ENCODE measurements at regions not wholly inside any gene's neighbourhood (a gene's known extent, or its start where the extent isn't known, plus 50 kb on each side); places are given as distances from the start of the nearest gene placed in this dataset.

GRCh38 chr2:128450211-128451024 lies 131.8 kb upstream of the HS6ST1 start:
- Histone ChIP-seq H3K4me2 (ENCODE audit: low read depth, low read length) (no peak overlapping the region), H3K4me1 (ENCODE audit: insufficient read depth, low read length) (no peaks in the 10 kb centered on the region), H3K27ac (ENCODE audit: extremely low read length, insufficient read depth, low read length) (no peak overlapping the region), H4K20me1 (ENCODE audit: insufficient read depth, low read length) (no peaks in the 10 kb centered on the region), H2AFZ (ENCODE audit: low read length) (no peak overlapping the region), H3K9ac (ENCODE audit: insufficient read depth, low read depth, low read length) (no peak overlapping the region), H3K4me3 (replicated peaks in 1 of 3; ENCODE audit: insufficient read depth in 1 of 3, low read depth in 2 of 3, low read length in 3 of 3) (no peak overlapping the region), H3K27me3 (ENCODE audit: control insufficient read depth in 1 of 2, insufficient read depth in 2 of 2, low read length in 2 of 2) (peaks cover 2 to 7% of the 10 kb centered on the region in 2 experiments; a peak in 2 of 5 replicates), H3K36me3 (replicated peaks in 1 of 2; ENCODE audit: control insufficient read depth in 1 of 2, insufficient read depth in 2 of 2, low read length in 2 of 2) (no peaks in the 10 kb centered on the region), H3K79me2 (ENCODE audit: insufficient read depth, low read length) (no peaks in the 10 kb centered on the region), H3K9me3 (ENCODE audit: low read length) (no peaks in the 10 kb centered on the region)
- ATAC-seq: no peak
- no peak for DNase-seq (ENCODE audit: low spot score)
- intact Hi-C loops (cut with micrococcal nuclease; ENCODE audit: unreplicated experiment) (no loop called here), in situ Hi-C loops (cut with HindIII; ENCODE audit: extremely low pct_ligation_motif_present, low pct_unique_long_range_greater_than_20kb) (no loop called here)
- no peak for FAIRE-seq
- POLR2A ChIA-PET: no interaction called here
- no peak for TF ChIP-seq AKNA (CRISPR knock-in tag; IDR thresholded peaks at IDR 0.05; ENCODE audit: borderline replicate concordance)
- peak; percentile 5 for TF ChIP-seq HNRNPLL (IDR thresholded peaks at IDR 0.05; ENCODE audit: low read depth, low read length, poor library complexity, severe bottlenecking)
- WGBS (ENCODE audit: low lambda C conversion rate): 61% methylated on average over 11 of the region's 14 CpGs
- CTCF ChIA-PET (ENCODE audit: low intra/inter-chr PET ratio, low total read pairs): no interaction called here
- no TSS peak for BruUV-seq (replicated peaks)
